ENCODE measurements at regions not wholly inside any gene's neighbourhood (a gene's known extent, or its start where the extent isn't known, plus 50 kb on each side); places are given as distances from the start of the nearest gene placed in this dataset.

- no peak for TF ChIP-seq CTCF (IDR thresholded peaks at IDR 0.05)
- no peak for TF ChIP-seq POLR2AphosphoS5 (IDR thresholded peaks at IDR 0.05)
- TF ChIP-seq EP300 (IDR thresholded peaks at IDR 0.05), result no peak
Observed at GRCh38 chr1:38240618-38241017, 194.0 kb upstream of the POU3F1 start.
